NCI-H2029 (cell line): ENCODE measurements at regions not wholly inside any gene's neighbourhood (a gene's known extent, or its start where the extent isn't known, plus 50 kb on each side); places are given as distances from the start of the nearest gene placed in this dataset.

Source experiments
- DNase-seq: peaks from one replicate; lab custom pipeline; 2025; lab: John Stamatoyannopoulos, UW

DNA sequence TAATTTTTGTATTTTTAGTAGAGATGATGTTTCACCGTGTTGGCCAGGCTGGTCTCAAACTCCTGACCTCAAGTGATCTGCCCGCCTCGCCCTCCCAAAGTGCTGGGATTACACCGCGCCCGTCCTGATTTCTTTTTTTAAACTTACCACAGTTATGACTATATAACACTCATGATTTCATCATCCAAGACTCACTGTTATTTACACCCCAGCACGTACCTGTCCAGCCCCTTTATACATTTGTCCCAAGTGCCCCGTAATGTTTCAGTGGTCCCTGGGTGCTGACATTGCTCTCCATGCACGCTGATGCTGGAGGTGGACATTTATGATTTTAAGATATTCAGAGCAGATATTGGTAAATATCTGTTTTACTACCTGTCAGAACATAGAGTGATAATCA is 219.9 kb upstream of the GMDS start:
- no peak for DNase-seq

DNA sequence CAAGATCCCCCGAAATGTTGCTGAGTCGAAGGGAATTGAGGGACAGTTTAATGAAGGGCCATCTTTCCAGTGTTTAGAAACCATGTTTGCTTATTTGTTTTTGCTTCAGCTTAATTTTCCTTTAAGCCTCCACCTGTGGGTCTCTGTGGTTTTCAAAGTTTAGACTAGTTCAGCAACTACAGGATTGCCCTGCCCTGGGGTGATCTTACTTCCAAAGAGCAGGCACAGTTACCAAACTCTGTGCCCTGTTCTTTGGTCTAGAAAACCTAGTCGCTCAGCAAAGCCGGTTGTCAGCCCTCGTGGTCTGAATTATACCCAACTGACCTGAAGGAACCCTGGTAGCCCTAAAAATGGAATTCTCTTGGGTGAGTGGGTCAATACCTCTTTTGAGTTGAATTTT is 219.2 kb upstream of the GMDS start:
- DNase-seq: no peak

DNA sequence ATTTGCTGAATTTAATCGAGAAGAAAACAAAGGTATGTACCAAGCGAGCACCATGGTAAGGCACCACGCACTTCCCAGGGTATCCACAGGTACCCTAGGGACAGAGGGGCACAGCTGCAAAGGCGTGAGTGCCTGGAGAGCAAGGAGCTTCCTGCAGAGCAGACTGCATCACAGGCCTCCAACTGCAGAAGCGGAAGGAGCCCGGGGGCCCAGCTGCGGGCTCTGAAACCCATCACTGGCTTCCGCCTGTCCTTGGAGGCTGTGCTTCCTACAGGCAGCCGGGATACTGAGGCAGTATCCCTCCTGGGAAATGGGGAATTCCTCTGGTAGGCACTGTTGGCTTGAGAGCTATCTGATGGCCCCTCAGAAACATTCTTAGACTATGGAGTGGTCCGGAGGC is 217.4 kb upstream of the GMDS start:
- no peak for DNase-seq

DNA sequence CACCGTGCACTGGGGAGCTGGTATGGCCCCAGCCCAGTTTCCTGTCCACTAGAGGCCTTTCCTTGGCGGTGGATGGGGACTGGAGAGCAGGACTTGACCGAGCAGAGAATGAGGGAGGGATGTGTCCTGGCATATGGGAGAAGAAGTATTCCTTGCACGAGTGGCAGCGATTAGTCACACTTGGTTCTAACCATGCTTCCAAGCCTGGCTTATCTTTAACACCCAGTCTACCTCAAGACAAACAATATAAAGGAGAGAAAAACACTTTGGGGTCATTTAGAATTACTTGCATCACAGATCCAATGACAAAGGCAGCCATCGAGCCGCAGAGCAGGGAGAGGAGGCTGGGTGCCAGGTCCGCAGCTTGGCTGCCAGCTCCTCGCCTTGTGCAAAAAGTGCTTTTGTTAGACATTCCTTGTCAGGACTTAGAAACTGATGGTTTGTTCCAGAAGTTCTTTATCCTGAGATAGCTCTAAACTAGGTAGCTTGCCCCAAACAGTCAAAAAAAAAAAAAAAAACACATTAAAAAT is 214.9 kb upstream of the GMDS start:
- no peak for DNase-seq

DNA sequence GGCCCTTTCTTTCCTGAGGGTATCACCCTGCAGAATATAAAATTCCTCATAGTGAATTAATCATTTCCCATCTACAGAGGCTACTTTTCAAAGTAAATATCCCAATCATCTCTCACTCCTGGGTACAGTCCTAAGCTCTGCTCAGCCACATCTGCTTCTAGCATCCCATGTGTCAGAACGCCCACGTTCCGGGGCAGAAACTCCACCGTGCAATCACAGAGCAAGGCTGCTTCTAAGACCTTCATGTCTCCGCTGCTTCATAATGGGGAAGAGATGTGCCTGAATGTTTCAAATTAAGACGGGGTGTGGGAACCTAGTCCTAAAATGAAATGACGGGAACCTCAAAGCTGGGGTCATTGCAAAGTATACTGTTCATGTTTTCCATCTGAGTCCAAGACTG is 208.8 kb upstream of the GMDS start:
- DNase-seq: no peak

DNA sequence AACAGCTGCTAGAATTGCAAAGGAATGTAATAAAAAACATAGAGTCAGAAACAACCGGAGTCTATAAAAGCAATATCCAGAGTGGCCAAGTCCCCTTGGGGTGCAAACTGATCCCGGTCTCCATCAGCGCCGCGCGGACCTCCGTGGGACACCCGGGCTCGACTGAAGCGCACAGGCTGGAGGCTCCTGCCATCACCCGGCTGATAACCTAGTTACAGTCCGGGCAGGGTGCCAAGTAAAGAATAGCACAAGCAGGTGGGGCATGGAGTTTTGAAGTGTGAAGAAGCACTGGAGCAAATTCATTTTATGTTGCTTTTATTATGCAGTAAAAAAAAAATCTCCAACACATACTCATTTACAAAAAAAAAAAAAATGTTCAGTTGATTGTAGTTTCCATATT is 205.1 kb upstream of the GMDS start:
- peak; percentile 84 for DNase-seq

DNA sequence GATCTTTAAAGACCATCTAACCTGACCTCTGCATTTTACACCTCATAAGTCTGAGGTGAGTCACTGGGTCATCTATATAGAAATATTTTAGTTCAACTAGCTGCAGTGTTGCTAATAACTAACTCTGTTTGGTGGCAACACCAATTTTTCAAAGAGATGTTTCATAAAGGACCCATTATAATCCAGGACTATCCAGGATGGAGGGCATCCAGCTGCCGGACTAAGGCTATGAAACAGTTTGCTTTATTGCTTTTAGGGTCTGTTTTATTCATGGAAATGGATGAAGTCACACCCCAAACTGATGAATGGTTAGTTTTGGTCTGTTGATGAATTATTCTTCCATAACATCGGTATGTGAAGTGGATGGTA is 204.2 kb upstream of the GMDS start:
- no peak for DNase-seq

DNA sequence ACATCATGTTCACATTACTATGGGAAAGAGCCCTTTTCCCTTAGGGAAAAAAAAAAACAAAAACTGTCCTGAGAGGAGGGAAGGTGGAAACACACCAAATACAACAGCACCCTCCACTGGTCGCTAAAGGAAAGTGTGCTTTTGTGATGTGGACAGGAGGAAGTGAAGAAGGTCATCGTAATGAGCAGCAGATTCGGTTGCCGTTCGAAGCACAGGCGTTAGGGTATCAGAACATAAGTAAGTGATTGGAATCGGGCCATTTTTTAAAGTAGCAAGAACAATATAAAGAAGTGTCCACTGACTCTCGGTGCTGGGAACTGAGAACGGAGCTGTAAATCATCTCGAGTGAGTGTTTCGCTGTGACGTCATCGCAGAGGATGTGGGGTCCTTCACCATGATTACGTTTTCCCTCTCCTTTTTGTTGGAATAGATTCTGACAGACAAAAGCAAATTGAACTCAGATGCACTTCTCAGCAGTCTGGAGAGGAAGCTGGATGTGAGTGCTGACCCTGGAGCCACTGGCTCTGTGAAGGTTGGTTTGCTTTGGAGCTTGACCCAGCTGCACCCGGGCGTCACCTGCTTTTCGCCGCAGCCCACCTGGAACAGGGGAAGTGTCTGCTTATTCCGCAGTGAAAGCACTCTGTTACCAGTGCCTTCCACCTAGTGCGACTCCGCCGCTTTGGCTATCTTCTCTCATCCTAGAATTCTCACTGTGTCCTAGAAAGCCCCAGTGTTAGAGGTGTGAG is 203.6 kb upstream of the GMDS start:
- peak; percentile 92 for DNase-seq

DNA sequence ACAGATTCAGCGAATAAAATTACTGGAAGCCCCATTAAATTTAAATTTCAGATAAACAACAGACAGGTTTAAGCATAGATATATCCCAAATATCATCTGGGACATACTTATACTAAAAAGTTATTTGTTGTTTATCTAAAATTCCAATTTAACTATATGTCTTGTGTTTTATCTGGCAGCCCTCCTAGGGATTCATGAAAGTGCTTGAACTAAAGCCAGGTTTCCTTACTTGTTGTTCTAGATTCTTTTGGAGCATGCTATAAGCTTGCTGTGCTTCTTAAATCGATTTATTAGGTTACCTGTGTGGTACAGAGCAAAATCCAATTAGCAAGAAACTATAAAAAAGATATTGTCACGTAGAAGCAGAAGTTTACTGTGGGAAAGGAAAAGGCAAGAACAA is 202.5 kb upstream of the GMDS start:
- no peak for DNase-seq

DNA sequence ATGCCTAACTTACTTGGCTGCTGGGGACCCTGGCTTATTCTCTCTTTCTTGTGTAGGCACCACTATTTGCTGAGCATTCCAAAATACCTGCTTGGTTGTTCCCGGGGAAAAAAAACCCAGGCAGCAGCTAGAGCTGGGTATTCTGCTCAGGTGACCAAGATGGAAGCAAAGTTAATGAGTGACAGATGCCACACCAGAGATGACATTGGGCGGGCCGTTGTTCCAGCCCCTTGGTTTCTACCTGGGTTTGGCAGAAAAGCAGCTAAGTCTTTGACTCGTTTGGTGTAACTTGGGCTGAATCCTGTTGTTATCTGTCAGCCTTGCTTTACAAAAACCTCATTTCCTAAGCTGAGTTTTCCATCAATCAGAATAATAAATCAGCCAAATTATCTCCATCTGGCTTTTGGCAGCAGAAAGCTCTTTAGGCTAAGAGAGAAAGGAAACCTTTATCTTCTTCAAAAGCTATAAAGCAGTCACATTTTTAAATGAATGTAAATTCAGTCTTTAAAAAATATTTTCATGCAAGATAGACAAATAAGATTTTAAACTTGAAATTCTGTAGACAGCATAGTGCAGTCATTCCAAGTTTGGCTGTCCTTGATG is 202.0 kb upstream of the GMDS start:
- DNase-seq: no peak

DNA sequence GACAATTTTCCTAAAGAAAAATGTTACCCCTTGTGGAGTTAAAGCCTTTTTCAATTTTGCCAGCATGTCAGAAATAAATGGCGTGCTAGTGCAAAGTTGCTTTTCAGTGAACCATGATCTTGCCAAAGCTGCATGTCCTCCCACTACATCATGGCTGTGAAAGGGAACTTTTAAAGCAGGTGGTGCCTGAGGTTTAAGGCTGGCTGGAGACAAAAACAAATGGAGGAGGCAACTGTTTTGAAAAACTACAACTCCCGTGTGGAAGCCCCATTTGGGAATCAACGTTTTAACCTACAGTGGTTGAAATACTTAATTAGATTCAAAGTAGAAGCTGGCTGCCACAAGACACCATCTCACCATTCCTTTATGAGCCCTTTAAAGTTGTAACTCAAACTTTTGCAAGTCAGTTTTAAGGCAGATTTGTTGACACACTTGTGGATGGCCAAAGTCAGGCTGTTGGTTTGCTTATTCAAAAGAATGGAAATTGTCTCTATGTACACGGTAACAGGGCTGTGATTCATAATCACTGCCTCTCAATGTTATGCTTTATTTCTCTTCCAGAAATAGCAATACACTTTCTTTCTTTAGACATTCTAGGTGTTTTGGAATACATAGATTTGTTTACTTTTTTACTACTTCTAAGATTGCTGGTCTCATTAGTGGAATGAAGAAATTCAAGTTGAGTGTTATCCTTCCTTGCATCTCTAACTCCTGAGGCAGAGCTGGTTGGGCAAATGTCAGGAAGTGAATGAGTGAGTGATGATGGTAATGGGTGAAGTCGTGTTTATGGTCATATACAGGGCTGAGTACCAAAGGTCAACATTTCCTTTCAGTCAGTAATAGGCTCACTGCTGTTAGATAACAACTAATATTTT is 196.4 kb upstream of the GMDS start:
- no peak for DNase-seq

DNA sequence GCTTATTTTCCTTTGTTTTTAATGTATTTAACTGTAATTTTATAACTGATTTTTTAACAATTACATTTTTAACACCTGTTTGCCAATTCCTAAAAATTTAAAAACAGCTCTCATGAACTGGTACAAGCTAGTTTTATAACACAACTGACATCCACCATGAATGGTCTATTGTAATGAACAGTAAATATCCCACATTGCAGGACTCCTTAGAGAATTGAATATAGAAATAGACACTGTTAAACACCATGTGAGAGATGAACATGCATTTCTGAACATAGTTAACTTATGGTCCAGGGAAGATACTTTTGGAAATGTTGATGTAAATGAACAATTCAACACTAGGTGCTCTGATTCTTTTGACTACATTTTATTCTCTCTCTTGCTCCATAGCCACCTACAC is 195.1 kb upstream of the GMDS start:
- DNase-seq: no peak

DNA sequence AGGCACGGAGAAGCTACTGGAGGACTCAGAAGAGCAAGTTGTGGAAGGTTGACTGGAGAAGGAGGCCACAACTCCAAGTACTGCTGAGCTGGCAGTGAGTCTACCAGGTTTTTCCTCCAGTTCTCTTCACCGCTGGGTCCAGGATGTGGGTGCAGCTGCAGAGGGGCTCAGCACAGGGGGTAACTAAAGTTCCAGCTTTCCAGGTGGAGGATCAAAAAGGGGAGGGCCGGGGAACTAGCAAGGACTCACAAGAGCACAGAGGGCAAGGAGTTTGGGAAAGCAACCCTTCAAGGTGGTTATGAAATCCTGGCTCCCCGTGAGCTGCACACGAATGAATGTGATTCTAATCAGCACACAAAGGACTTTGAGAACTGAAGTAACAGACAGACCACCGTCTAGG is 194.2 kb upstream of the GMDS start:
- DNase-seq: no peak

DNA sequence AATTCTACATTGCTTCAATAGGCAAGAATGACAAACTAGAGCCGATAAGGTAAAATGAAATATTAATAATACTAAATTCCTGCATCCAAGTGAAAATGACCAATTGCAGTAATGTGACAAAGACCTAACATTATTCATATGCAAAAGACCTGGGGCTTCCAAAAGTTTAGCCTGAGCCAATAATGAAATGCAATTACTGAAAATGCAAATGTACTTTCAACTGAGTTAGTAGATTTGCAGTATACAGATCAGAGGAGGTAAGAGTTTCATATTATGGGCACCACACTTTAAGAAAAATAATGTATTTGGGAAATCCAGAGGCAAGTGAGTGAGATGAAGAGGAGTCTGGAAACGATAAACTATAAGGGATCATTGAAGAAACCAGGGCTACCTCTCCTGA is 193.7 kb upstream of the GMDS start:
- DNase-seq: no peak

DNA sequence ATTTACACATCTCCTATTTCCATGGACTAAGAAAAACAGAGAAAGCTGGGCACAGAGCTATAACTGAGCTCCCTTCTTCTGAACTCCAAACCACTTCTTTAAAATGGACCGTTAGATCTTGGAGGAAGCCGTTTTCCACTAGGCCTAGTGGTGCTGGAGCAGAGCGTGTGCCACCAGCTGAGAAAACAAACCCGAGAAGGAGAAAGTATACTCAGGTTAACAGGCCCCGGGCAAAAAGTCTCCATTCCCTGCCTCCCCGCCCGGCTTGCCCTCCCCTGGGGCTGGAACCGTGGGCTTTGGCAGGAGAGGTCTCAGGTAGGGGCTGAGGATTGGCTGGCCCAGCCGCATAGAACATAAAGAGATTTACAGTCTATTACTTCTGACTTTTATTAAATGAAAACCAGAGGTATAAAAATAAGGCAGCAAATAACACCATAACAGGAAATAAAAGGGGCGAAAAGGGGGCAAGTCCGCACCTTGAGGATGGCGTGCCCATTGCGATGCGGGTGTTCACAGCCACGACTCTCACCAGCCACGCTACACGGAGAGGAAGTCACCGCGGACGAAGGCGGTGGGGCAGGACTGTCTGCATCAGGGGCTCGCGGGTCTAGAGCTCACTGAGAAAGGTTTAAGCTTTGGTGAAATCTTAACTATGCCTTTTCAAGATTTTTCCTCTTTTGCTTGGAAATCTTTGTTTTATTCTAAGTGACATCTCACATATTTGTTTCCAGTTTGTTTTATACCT is 191.2 kb upstream of the GMDS start:
- DNase-seq: no peak

DNA sequence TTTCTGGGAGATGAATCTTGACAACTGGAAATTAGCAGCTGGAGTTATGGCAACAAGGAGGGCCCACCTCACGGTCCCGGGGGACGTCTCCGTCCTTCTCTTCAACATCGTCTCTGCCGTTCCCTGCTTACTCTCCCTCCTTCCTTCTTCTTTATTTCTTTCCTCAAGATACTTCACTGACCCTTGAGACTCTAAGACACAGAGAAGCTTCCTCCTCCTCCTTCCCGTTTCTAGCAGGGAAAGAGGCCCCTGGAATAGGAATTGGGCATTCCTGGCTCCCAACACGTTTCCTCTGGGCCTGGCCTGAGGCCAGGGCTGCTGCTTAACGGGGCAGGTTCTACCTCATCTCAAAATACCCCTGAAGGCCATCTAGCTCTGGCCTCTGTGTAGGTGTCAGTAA is 189.9 kb upstream of the GMDS start:
- DNase-seq: no peak

DNA sequence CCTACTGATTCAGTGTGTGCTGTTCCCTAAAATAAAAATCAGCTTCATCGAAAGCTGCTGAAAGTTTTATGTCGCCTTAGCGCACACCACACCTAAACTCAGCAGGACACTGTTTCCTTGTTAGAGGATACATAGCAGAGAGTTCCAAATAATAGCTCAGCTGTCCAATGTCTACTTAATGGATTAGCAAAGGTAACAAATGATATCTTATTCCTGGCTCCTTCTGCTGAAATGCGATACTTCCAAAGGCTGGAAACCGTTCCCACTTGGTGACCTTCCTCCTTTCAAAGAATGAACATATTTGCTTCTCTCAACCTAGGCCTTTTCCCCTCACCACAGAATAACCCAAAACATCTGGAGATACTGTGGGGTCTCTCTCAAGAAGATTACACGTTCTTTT is 189.5 kb upstream of the GMDS start:
- no peak for DNase-seq

DNA sequence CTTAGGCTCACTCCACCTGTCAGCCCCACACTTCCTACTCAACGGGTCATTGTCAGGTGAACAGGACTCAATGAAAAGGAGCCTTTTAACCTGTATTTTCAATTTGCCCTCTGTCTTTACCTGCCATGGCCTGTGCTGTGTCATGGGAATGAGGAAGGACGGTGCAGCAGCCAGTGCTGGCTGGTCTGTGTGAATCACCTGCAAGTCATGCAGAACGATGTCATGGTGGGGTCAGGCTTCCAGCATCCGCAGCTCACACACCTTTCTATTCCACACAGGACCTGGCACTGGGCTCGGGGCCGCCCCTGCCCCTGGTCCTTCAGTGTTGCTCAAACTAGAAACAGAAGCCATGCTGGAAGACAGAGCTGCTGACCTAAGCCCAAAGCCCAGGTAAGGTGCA is 188.7 kb upstream of the GMDS start:
- no peak for DNase-seq

DNA sequence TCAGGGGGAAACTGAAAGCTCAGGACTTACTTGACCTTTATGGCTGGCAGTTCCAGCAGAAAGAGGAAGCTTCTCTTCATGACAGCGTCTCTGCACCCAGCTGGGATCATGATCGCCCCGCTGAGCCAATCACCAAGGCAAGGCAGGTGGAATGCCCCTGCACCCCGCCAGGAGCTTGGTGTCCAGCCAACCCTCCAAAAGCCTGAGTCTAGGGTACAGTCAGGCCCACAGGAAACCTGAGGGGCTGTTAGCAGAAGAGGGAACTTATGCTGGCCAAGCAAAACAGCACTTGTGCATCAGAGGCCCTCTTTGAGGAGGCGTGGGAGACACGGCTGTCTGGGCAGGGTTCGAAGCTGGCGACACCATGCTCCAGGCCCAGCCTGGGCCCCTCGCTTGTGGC is 188.3 kb upstream of the GMDS start:
- no peak for DNase-seq

DNA sequence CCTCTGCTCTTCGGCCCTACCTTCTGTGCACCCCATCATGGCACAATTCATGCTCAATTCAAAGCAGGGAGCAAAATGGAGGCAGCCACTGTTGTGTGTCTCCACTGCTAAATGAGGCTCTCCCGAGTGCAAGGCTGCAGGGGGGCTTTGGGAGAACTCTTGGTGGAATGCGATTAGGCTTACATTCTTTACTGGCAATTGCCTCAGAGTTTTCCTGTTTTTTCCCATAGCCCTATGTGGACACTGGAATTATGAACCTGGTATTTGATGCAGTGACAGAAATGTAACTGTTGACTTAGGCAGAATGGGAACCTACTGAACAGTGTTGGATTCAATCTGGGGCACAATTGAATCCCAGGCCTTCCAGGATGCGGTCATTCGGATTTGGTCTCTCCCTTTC is 187.9 kb upstream of the GMDS start:
- no peak for DNase-seq

DNA sequence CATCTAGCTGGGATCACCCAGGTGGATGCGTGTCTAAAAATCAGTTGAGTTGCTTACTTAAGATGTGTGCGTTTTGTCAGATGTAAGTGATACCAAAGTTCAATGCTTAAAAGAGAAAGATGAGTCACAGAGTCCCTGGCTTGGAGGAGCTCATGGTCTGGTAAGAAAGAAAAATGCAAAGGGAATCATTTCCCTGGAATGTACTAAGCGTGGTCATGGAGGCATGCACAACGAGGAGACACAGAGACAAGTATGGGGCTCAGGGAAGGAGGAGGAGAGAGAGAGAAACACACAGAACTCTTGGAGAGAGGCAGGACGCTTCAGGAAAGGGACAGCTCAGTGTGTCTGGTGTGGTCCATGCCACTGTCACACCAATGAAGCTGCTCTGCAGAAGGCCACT is 186.9 kb upstream of the GMDS start:
- DNase-seq: no peak

DNA sequence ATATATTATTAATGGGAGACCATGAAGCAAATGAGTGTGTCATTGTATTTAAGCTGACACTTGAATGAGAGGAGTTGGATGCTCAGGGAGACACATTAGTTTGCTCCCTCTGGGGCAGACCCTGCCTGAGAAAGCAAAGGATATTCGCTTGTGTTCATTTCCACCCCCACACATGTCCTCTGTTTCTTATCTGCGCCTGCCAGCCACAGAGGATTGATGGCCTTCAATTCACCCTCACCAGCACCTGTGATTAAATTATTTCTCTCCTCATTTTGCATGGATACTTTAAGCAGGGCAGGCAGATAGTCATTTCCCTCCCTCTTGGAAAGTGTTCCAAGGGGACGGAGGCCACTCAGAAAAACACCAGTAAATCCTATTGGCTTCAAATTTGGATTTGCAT is 185.2 kb upstream of the GMDS start:
- DNase-seq: no peak
